AG04450 (cell line): ENCODE measurements at regions not wholly inside any gene's neighbourhood (a gene's known extent, or its start where the extent isn't known, plus 50 kb on each side); places are given as distances from the start of the nearest gene placed in this dataset. TPM values are rescaled to one million over a fixed set of nuclear protein-coding genes. Genes with fewer than 3 reads are reported as not detected.
"Not testable (repeated sequence)": the region's sequence is repeated elsewhere in the genome, so short reads cannot be mapped to it uniquely, and the experiment has no call there.

Experiments
- CTCF ChIA-PET: fragments of 300-600, 350-600 bp; formaldehyde crosslinking; extraction: SDS; loops from one replicate; lab custom pipeline; 2022; ENCODE audit warnings: antibody characterized with exemption, inconsistent platforms; lab: Charles Lee
- POLR2A ChIA-PET: fragments of 350-600 bp; formaldehyde crosslinking; extraction: SDS; loops from one replicate; lab custom pipeline; 2021; ENCODE audit warnings: antibody characterized with exemption, inconsistent platforms; lab: Yijun Ruan, JAX
- DNase-seq: peaks from one replicate; pipeline ENCODE4 v3.0.0-alpha.2; 2011; ENCODE audit warnings: low read depth, low spot score
- H3K27ac ChIP-seq: one replicate; pipeline ENCODE4 v1.5.1; 2012; ENCODE audit warnings: low read depth, low read length, control low read depth
- H3K27me3 ChIP-seq: one replicate; pipeline ENCODE4 v1.6.0; 2012; ENCODE audit warnings: low read length; ENCODE audit not compliant: control insufficient read depth, insufficient read depth
- H3K4me3 ChIP-seq: 2 replicates; pipeline ENCODE4 v1.5.1; 2011; ENCODE audit warnings: mild to moderate bottlenecking, low read depth, low read length, control low read depth
- H3K9me3 ChIP-seq: 2 replicates; pipeline ENCODE4 v1.5.1; 2012; ENCODE audit warnings: low read length; ENCODE audit not compliant: control insufficient read depth, insufficient read depth
- small RNA-seq: library from RNA; depleted of rRNA; stranded (forward); fragments of <200 nt; gene quantifications from one replicate; pipeline ENCODE3, GENCODE V24; 2012; ENCODE audit warnings: low read depth; ENCODE audit not compliant: insufficient read length
- TF ChIP-seq, protein P1 (sequence below): IDR thresholded peaks from 2 replicates; pipeline ENCODE4 v1.5.1; 2011; ENCODE audit warnings: low read depth, low read length, control low read depth, inconsistent platforms

DNA sequence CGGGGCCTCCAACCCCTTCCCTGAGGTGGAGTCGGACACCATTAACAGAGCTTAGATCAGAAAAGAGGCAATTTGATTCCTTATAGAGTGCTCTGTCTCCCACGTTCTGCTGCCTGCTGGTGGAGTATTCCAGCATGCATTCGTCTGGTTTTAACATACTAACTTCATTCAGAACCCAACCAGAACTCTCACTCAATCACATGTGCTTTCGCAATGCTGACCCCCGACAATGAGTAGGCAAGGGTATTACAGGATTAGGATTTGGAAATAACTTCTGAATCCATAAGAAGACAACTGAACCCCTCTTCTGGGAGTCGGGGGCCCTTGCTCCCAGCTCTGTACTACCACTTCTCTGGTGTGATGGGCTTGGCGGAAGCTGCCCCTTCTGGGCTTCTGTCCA lies 55.7 kb upstream of the HABP2 start:
- Histone ChIP-seq H3K4me3 (no peak overlapping the region), H3K27me3 (peaks cover 2% of the 10 kb centered on the region), H3K27ac (no peak overlapping the region), H3K9me3 (no peaks in the 10 kb centered on the region; the same call in 1 of the 2 replicates)
- no peak for DNase-seq
- ChIA-PET CTCF (no interaction called here), POLR2A (no interaction called here)
- TF ChIP-seq, protein P1, sequence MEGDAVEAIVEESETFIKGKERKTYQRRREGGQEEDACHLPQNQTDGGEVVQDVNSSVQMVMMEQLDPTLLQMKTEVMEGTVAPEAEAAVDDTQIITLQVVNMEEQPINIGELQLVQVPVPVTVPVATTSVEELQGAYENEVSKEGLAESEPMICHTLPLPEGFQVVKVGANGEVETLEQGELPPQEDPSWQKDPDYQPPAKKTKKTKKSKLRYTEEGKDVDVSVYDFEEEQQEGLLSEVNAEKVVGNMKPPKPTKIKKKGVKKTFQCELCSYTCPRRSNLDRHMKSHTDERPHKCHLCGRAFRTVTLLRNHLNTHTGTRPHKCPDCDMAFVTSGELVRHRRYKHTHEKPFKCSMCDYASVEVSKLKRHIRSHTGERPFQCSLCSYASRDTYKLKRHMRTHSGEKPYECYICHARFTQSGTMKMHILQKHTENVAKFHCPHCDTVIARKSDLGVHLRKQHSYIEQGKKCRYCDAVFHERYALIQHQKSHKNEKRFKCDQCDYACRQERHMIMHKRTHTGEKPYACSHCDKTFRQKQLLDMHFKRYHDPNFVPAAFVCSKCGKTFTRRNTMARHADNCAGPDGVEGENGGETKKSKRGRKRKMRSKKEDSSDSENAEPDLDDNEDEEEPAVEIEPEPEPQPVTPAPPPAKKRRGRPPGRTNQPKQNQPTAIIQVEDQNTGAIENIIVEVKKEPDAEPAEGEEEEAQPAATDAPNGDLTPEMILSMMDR = no peak

DNA sequence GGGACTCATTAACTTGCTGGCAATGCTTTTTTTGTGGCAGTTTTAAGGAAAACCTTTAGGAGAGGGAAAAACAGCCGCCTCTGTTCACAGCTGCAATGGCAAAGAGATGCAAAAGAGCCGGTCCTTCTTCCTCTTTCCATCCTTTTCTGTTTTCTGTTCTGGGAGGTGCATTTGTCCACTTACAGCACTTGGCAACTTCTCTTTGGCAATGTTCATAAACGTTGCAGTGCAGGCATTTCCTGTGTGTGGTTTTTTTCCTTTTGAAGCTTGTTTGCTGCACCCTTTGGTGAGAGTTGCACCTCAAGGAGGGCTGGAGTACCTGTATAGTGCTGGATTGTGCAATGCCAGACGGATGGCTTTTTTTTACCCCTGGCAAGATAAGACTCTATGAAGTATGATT lies 53.9 kb upstream of the HABP2 start:
- H3K9me3 ChIP-seq = no peaks in the 10 kb centered on the region; the same call in 1 of the 2 replicates
- no peak overlapping the region for H3K4me3 ChIP-seq
- TF ChIP-seq, protein P1 = no peak
- no peak overlapping the region for H3K27ac ChIP-seq
- no peak for DNase-seq
- ChIA-PET CTCF (no interaction called here), POLR2A (no interaction called here)
- peaks cover 2% of the 10 kb centered on the region for H3K27me3 ChIP-seq

DNA sequence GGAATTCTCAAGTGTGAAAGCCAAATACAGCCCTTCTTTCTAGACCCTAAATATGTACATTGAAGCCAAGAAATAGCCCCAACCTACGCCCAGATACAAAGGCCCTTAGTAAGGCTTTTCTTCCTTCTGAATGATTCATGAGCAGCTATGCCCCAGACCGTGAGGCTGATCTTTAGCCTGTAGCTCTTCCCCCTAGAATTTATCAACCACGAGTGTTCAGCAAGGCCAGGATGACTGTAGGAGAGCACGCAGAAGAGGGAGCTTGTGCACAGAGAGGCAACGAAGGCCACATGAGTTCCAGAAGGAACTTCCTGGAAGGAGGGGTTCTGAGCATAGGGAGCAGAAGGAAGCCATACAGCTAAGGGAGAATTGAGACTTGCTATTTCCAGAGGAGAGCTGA lies 53.0 kb upstream of the HABP2 start:
- ChIA-PET POLR2A (no interaction called here), CTCF (no interaction called here)
- H3K27ac ChIP-seq = no peak overlapping the region
- TF ChIP-seq, protein P1 = no peak
- H3K9me3 ChIP-seq = no peaks in the 10 kb centered on the region; the same call in 1 of the 2 replicates
- peaks cover 2% of the 10 kb centered on the region for H3K27me3 ChIP-seq
- no peak overlapping the region for H3K4me3 ChIP-seq
- DNase-seq = no peak

DNA sequence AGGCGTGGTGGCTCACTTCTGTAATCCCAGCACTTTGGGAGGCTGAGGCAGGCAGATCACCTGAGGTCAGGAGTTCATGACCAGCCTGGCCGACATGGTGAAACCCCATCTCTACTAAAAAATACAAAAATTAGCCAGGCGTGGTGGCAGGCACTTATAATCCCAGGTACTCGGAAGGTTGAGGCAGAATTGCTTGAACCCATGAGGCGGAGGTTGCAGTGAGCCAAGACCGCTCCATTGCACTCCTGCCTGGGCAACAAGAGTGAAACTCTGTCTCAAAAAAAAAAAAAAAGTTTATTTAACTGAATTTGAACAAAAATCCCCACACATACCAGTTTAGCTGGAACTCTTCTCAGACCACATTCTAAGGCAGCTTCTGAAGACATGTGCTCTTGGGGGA lies 51.8 kb upstream of the HABP2 start:
- H3K27ac ChIP-seq, DNase-seq, POLR2A ChIA-PET, CTCF ChIA-PET, H3K9me3 ChIP-seq, H3K27me3 ChIP-seq, H3K4me3 ChIP-seq: not testable (repeated sequence)

Small RNA genes lying in the stretch of these regions (small RNA-seq; reads per million reads assigned to genes)
- not detected for gene RNU7-165P
